ENCODE measurements at regions not wholly inside any gene's neighbourhood (a gene's known extent, or its start where the extent isn't known, plus 50 kb on each side); places are given as distances from the start of the nearest gene placed in this dataset.
"Not testable (repeated sequence)": the region's sequence is repeated elsewhere in the genome, so short reads cannot be mapped to it uniquely, and the experiment has no call there.

DNA sequence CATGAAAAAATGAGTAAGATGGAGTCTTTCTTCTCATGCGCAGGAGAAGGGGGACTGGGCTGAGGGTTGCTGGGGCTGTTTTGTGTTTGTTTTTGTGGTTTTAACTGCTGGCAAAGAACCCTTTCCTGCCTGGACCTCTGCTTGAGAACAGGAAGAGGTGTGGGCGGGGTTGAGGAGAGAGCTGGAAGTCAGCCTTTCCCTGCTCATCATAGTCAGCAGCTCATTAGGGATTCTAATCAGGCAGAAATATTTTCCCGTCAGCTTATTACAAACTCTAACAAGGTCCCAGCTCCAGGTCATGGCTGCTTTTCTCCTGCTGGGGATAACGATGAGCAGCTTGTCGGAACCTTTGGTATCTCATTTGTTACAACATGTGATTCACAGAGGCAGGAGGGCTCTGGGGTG is 185.0 kb upstream of the NRXN3 start:
- no peak for DNase-seq

DNA sequence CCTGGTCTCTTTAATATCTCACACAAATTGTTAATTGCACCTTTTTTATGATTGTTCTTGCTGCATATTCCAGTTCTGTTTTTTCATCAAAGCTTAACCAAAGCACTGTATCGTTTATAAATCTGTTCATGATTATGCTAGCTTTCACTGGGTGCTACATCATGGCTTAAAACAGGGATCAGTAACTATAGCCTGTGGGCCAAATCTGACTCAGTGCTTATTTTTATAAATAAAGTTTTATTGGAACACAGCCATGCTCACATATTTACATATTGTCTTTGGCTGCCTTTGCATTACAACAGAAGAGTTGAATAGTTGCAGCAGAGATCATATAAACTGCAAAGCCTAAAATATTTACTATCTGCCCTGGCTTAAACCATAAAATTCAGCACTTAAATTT is 183.4 kb upstream of the NRXN3 start:
- DNase-seq = no peak

DNA sequence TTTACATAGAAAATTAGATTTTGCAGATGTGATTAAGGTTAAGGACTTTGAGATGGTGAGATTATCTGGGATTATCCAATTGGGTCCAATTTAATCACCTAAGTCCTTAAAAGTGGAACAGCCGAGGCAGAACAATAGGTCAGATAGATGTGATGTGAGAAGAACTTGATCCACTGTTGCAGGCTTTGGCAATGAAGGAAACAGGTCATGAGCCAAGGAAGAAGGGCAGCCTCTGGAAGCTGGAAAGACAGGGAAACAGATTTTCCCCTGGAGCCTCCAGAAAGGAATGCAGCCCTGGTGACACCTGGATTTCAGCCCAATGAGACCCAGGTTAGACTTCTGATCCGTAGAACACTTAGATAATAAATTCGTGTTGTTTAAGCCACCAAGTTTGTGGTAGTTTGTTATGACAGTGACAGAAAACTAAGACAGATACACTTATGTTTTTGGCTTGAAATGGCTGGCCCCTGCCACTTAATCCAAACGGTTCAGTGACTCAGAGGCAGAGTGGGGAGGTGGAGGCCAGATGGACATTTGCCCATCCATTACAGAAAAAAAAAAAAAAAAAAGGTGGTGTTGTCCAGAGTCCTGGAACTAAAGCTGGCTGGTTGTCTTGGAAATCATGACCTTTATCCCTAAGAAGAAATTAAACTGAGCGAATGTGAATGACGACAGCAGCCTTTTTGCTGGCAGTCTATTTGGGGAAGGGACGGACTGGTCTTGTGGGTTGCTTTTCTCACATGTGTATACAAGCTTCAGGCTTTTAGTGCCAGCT is 181.9 kb upstream of the NRXN3 start:
- no peak for DNase-seq

DNA sequence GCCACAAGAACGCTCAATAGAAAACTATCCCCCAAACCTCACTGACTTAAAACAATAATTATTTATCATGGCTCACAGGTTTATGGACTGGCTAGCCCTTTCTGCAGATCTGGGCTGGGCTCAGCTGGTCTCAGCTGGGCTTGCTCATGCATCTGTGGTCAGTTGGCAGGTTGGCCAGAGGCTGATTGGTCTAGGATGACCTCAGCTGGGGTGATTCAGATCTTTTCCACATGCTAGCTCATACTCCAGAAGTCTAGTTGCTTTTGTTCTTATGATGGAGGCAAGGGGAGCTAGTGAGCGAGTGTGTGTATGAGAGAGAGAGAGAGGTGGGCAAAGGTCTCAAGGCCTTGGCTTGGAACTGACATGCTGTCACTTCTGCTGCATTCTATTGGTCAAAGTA is 181.2 kb upstream of the NRXN3 start:
- no peak for DNase-seq

DNA sequence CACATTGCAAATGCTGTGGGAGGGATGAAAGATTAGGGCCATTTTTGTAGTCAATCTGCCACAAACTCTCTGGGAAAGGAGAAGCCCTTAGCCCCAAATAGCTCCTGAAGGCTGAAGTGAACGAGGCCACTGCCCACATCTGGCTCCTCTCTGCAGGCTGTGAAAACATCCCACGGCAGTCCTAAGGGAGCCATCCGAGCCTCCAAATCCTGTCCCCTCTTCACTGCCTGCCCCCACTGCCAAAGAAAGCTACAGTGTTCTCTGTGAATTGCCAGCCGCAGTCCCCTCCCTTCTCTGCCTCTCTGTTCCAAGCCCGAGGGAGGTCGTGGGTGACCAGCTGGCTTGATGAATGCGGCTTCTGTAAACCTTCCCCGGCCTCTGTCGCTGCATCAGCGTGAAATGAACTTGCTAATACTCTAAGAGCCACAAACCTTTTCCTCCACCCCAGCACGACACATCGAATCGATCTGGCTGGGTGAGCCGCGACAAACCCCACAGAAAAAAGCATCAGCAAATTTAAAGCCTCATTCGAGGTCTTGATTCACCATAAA is 180.7 kb upstream of the NRXN3 start:
- no peak for DNase-seq

DNA sequence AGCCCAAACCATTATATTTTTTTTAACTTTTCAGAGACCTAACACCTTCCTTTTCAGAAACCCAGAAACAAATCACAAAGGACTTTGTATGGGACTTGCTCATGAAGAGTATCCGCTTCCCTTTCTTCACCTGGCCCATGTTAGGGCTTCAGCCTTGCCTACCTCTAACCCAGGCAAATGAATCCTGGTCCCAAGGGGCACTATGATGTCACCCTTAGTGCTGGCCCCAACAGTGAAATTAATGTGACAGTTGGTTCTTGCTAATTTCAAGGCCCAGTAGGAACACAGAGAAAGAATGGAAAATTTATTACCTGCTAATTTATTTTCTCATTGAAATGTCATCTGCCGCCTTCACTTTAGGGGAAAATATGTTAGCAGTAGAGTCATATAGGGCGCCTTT is 179.8 kb upstream of the NRXN3 start:
- DNase-seq = no peak

DNA sequence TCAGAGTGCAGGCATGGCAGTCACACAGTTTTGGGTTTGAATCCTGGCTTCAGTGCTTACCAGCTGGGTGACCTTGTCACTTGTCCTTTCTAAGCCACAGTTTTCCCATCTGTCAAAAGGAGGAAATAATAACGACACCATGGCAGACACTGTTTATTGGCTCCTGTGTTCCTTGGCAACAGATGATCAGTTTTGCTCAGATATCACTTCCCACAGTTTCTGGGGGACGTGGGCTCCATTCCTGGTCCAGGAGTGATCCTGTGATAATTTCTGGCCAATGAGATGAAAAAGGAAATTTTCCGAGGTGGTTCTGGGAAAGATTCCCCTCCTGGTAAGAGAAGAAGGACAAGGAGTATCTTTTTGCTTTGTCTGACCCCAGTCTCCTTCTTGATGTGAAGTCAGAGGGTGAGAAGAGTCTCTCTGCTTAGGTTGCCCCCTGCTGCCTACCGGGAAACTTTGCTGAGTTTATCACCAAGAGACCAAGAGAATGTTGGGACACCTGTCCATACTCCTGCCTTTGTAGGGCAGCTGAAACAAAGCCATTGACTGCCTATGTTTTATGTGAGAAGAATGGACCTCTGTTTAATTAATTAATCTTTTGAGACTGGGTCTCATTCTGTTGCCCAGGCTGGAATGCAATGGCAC is 178.9 kb upstream of the NRXN3 start:
- DNase-seq = no peak

DNA sequence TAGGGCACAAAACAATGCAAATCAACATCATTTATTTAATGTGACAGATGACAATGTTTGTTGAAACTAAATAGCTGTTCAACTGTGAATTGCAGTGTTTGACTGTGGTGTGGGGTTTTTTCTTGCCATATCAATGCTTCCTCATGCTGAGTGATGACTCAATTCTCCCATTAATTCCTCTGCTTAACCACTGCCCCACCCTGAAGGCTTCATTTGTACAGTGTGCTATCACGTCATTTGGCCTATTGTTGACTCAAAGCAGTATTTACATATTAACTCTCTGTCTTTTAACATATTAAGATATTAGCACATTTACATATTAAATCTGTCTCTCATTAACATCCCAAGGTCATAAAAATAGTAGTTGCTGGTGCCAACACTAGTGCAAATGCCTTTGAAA is 164.8 kb upstream of the NRXN3 start:
- DNase-seq = no peak

DNA sequence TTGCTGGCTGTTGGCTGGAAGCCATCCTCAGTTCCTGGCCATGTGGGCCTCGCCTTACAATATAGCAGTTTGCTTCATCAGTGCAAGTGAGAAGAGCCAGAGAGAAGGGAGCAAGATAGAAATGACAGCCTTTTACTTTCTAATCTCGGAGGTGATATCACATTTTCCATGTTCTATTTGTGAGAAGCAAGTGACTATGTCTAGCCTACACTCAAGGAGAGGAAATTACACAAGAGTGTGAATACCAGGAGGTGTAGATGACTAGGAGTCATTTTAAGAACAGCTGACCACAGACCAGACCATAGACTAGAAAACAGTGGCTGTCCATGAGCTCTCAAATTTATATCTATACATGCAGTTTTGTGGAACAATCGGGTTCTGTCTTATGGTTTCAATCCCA is 163.0 kb upstream of the NRXN3 start:
- no peak for DNase-seq

DNA sequence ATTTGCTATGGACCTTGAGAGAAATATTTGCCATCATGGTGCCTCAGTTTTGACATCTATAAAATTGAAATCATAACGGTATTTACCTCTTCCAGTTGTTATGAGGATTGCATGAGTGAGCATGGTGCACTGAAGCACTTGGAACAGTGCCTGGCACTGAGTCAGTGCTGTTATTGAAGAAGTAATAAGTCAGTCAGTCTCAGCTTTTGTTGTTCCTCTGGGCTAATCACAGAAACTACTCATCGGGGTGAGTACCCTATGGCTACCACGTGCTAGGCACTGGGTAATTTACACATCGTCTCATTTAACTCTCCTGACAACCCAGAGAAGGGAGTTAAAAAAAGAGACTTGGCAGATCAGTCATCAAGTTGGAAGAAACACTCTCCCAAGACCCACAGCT is 159.5 kb upstream of the NRXN3 start:
- no peak for DNase-seq

DNA sequence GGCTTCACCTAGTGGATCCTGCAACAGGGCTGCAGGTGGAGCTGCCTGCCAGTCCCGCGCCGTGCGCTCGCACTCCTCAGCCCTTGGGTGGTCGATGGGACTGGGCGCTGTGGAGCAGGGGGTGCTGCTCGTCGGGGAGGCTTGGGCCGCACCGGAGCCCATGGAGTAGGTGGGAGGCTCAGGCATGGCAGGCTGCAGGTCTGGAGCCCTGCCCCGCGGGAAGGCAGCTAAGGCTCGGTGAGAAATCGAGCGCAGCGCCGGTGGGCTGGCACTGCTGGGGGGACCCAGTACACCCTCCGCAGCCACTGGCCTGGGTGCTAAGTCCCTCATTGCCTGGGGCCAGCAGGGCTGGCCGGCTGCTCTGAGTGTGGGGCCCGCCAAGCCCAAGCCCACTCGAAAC is 156.3 kb upstream of the NRXN3 start:
- DNase-seq = not testable (repeated sequence)

DNA sequence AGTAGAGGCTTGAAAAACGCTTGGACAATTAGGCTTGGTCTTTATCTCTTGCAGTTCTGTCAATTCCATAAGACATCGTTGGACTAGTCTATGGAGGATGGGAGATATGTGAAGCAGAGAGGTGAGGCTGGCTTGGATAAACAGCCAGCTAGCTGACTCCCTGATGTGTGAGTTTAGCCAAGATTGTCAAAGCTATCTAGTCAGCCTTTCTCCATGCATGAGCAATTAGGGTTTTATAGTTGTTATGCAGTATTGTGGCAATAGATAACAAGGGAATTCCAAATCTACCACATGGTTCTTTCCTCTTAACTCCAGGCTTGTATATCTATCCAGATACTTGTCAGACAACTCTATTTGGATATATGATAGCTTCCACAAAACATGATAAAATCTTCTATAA is 153.6 kb upstream of the NRXN3 start:
- no peak for DNase-seq

DNA sequence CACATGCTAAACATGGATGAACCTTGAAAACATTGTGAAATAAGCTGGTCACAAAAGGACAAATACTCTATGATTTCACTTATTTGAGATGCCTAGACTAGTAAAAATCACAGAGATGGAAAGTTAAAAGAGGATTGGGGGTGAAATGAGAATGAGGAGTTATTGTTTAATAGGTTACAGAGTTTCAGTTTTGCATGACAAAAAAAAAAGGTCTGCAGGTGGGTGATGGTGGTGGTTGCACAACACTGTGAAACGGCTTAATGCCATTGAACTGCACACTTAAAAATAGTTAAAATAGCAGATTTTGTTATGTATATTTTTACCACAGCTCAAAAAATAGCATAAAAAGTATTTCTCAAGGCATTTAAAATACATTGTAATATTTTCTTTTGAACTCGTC is 151.9 kb upstream of the NRXN3 start:
- DNase-seq = no peak

DNA sequence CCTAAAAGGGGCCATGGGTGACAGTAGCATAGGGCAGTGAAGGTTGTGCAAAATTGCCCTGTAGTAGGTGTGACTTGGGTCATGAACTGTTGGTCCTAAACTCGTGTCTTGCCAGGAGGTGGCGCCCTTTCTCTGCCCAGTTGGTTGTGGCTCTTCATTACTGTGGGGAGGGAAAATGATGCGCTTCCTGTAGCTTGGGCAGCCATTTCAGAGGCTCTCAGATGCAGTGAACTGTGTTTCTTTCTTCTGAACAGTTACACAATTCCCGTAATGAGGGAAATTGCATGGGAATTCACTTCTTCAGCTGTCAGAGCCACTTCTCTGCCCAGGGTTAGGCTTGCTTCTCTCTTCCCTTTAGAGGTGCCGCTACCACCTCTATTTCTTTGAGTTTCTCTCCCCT is 148.1 kb upstream of the NRXN3 start:
- peak; percentile 63 for DNase-seq

DNA sequence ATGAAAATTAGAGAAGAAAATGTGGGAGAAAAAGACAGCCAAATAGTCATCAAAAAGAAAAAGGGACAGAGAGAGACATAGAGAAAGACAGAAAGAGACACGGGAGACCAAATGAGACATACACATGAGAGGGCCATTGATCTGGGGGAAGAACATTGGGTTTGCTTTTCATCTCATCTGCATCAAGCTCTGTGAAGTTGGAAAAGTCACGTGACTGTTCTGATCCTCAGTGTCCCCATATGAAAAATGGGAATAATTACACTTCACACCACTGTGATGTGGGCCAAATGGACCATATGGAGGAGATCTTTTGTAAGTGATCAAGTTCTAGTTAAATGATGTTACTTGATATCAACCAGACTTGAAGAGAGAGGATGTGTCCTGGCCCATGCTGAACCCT is 147.1 kb upstream of the NRXN3 start:
- no peak for DNase-seq

DNA sequence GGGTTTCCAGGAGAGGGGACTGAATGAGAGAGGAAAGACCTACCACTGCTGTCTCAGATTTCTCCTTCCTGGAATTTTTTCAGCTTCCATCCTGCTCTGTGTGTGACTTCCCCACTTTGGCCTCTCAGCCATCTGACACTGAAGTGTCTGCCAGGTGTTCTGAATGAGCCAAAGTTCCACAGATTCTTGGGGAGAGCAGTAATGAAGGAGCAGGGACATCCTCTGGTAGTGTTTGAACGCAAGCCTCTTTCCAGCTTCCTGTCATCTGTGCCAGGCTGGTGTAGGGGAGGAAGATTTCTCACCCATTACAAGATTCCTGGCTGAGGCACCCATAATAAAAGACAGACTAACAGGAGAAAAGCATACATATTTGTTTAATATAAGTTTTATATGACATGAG is 141.7 kb upstream of the NRXN3 start:
- no peak for DNase-seq

DNA sequence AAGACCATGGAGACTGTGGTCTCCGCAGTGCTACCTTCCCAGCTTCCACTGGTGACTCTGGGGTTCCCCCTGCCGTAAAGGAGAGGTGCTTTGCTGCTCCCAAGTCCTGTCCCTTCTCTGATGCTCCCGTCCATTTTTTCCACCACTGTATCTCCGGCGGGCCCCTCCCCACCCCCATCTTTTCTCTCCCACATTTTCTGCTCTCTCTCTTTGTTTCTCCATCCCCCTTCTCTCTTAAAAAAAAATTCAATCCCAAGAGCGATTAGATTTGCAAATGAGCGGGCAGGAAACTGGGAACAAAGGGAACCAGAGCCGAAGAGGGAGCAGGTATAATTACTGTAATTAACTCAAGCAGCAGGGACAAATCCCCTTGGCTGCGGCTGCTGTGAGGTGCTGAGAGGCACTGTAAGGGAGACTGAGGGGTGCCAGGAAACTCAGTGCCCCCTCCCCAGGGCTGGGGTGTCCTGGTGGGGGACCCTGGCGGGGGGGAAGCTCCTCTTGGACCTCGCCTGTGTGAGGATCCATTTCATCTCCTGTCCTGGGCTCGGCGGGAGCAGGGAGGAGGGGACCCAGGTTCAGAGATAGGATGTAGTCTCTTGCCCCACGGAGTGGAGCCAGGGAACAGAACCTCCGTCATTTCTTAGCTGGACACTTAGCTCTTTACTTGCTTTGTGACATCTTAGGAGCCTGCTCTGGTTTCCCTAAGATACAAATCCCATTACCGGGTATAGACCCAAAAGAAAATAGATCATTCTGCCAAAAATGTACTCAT is 140.4 kb upstream of the NRXN3 start:
- no peak for DNase-seq

DNA sequence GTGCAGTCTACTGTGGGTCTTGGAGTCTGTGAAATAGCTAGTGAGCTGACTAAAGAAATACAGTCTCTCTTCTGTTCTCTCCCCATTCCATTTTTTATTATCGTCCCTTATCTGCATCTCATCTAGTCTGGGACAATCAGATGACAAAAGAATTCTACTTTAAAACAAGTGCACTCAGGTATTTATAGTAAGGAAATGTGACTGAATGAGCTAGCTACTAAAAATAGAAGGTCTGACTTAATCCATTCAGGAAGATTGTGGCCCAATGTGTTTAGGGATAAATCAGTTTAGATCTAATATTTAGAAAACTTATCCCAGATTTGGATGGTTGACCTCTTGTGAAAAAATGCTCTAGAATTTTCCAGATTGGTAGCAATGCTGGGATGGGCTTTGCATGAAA is 126.8 kb upstream of the NRXN3 start:
- no peak for DNase-seq

DNA sequence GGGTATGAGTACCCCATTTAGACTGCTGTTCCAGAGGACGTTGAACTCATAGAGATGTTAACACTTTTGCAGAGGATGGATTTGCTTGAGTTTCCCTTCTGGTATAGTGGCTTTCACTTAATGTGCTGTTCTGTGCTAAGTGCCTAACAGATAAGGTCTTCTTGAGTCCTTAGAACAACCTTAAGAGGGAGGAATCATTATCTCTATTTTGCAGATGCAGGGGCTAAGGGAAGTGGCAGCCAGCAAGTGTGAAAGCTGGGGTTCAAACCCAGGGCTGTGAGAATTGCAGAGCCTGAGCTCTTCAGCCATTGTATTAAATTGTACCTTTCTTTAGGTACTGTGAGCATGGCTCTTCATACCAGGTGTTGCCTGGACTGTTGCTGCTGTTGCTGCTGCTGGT is 122.1 kb upstream of the NRXN3 start:
- no peak for DNase-seq

DNA sequence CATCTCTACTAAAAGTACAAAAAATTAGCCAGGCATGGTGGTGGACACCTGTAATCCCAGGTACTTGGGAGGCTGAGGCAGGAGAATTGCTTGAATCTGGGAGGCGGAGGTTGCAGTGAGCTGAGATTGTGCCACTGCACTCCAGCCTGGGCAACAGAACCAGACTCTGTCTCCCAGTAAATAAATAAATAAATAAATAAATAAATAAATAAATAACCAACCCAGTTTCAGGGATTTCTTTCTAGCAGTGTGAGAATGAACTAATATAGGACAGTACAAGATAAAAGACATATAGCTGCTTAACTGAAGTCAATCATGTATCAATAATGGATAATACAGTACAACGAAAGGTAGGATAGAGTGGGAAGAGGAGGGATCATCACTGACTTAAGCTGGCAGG is 113.3 kb upstream of the NRXN3 start:
- DNase-seq = not testable (repeated sequence)

DNA sequence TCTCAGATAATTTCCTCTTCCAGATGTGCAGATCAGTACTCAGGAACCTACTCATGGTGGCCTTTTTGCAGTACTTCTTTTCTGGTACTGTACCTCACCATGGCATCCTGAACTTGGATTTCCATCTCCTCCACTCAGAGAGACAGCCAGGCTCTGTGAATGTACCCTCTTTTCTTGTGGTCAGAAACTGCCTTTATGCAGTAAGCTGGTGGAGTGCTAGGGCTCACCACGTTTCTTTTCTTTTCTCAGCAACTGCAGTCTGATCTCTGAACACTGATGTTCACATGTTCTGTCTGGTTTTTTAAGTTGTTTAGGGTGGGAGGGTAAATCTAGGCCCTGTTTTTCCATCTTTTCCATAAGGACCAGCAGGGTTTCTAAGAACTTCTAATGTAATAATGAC is 99.8 kb upstream of the NRXN3 start:
- DNase-seq = no peak

DNA sequence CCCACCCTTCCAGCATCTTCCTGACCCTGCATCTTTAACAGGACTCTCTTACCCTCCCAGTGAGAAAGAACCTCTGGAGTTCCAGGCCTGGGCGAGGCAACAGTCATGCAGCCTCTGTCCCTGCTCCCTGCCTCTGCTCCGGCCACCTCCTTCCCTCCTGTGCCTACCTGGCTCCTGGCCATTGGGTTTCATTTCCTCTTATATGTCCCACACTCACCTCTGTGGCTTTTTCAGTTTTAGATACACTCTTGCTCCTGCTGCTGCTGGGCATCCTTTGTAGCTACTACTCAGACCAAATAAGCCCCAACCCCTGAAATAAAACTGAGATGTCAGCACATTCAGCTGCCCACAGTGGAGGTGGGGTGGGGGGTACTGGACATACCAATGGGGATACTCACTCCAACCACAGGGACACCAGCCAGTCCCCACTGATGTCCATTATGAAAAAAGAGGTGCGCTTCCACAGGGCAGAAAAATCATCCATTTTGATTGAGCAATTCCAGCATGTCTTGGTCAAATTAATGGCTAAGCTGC is 99.1 kb upstream of the NRXN3 start:
- no peak for DNase-seq

DNA sequence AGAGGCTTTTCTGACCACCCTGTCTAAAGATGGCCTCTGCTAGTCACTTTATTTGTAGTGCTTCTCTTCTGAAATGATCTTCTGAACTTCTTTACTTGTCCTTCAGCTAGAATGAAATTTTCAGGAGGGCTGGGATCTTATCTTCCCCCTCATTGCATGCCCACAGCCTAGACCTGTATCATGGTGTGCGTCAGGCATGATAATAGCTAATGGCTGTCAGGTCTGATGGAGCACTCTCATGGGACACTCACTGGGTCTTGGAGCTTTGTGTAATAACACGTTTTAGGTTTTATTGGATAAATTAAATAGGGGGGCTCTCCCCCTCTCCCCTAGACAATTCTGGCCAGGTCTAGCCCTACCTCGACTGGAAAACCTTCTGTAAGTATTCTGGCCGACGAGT is 97.1 kb upstream of the NRXN3 start:
- DNase-seq = no peak

DNA sequence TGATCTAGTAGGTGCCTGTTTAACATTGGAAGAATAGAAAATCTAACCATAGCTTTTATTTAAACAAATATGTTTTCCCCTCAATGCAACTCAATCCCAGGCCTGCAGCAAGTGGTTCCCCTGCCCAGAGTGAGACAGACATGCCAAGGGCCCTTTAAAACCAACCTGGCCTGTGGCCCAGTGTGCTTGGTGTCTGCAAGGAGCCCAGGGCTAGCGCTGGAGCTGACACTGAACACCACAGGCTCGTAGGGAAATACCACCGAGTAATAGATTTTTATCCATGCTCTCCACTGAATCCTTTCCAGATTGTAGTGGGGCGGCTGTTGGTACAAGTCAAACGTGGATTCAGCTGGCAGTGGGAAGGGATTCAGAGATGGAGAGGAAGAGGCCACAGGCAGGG is 95.6 kb upstream of the NRXN3 start:
- peak; percentile 75 for DNase-seq
